ENCODE measurements at regions not wholly inside any gene's neighbourhood (a gene's known extent, or its start where the extent isn't known, plus 50 kb on each side); places are given as distances from the start of the nearest gene placed in this dataset.

DNA sequence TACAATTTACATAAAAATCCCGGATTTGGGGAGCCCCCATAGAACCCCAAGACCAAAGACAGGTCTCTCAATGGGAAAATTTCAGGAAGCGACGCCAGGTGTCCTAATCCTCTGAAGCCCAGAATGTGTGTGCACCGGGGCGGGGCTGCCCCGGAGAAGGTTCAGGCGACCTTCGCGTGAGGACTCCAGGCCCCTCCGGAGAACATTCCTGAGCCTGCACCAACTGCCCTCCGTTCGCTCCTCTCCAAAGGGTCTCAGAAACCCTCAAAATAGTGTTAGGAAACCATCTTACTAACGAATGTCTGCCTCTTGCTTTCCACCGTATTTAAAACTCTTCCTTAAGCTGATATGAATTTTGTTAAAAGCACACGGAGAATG, 78.5 kb upstream of the INSIG1 start:
- 88% methylated on average over 15 of the region's 15 CpGs for WGBS
- Histone ChIP-seq H3K27ac (replicated peaks in 1 of 4) (no peak overlapping the region), H3K4me1 (peaks cover 0 to 9% (median 7%) of the 10 kb centered on the region in 4 donors), H3K27me3 (peaks cover 0 to 68% (median 0%) of the 10 kb centered on the region in 4 donors), H3K36me3 (no peaks in the 10 kb centered on the region), H3K9me3 (no peaks in the 10 kb centered on the region), H3K4me3 (no peak overlapping the region)
- no peak for TF ChIP-seq POLR2A (IDR thresholded peaks at IDR 0.05; ENCODE audit: low read depth)
- TF ChIP-seq EP300 (IDR thresholded peaks at IDR 0.05) = no peak
- TF ChIP-seq, protein P1, sequence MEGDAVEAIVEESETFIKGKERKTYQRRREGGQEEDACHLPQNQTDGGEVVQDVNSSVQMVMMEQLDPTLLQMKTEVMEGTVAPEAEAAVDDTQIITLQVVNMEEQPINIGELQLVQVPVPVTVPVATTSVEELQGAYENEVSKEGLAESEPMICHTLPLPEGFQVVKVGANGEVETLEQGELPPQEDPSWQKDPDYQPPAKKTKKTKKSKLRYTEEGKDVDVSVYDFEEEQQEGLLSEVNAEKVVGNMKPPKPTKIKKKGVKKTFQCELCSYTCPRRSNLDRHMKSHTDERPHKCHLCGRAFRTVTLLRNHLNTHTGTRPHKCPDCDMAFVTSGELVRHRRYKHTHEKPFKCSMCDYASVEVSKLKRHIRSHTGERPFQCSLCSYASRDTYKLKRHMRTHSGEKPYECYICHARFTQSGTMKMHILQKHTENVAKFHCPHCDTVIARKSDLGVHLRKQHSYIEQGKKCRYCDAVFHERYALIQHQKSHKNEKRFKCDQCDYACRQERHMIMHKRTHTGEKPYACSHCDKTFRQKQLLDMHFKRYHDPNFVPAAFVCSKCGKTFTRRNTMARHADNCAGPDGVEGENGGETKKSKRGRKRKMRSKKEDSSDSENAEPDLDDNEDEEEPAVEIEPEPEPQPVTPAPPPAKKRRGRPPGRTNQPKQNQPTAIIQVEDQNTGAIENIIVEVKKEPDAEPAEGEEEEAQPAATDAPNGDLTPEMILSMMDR (IDR thresholded peaks at IDR 0.05) = no peak
- no peak for TF ChIP-seq POLR2AphosphoS5 (IDR thresholded peaks at IDR 0.05)
- DNase-seq (ENCODE audit: extremely low spot score) = no peak
- intact Hi-C loops (cut with DNase I) = no loop called here

DNA sequence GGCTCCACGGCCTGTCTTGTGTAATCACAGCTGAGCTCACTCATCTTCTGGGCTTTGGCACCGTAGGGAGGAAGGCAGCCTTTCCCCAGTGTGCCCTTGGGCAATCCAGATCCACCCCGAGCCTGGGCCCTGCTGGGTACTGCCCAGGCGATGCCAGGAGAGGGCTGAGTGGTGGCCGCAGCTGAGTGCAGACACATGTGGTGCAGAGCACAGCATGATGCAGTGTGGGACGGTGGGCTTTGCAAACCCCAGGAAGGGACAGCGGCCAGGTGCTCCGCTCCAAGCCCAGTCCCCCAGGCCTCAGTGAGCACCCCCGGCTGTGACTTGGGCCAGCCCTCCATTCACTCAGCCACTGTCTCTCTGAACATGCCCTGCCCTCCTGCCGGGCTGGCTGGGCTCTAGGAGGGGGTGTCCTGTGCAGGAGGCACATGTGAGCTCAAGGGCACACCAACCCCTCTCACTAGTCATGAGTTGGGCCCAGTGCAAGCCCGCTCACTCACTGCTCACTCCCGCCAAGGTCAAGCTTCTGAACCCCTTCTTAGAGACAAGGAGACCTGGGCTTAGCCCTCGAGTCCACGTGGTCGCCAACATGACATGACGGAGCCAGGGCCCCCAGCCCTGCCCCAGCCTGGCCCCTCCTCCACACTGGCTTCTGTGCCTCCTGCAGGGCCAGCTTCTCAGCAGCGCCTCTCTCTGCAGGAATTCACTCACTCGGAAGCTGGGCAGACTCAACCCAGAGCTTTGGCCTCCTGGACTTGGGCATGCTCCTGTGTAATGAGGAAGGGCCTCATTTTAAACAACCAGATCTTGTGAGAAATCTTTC, 77.5 kb upstream of the INSIG1 start:
- no peak for DNase-seq (ENCODE audit: extremely low spot score)
- Histone ChIP-seq H3K27ac (replicated peaks in 1 of 4) (no peak overlapping the region), H3K4me1 (no peaks in the 10 kb centered on the region), H3K4me3 (no peak overlapping the region), H3K9me3 (no peaks in the 10 kb centered on the region), H3K27me3 (peaks cover 0 to 60% (median 0%) of the 10 kb centered on the region in 4 donors), H3K36me3 (no peaks in the 10 kb centered on the region)
- WGBS = 86% methylated on average over 13 of the region's 18 CpGs
- TF ChIP-seq POLR2A (IDR thresholded peaks at IDR 0.05; ENCODE audit: low read depth) (no peak), EP300 (IDR thresholded peaks at IDR 0.05) (no peak), POLR2AphosphoS5 (IDR thresholded peaks at IDR 0.05) (no peak)
- TF ChIP-seq, protein P1 (IDR thresholded peaks at IDR 0.05) = no peak
- intact Hi-C loops (cut with DNase I) = no loop called here

DNA sequence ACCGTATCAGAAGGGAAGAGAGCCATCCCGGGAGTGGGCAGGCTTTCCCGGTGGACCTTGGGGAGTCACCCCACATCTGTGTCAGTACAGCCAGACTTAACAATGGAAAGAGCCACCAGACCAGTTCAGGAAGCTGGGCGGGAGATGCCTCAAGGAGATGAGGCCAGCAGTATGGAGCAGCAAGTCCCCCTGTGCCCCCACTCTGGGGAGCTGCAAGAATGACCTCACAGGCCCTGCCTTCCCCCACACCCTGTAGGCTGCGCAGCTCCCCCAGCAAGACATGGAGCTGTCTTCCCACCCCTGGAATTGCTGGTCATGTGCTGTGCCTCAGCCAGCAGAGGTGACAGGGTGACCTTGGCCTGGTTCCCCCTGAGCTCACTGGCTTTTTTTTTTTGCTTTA, 76.8 kb upstream of the INSIG1 start:
- DNase-seq (ENCODE audit: extremely low spot score) = no peak
- 83% methylated on average over 5 of the region's 5 CpGs for WGBS
- peaks cover 0 to 59% (median 0%) of the 10 kb centered on the region in 4 donors for H3K27me3 ChIP-seq
- H3K27ac ChIP-seq (replicated peaks in 1 of 4) = no peak overlapping the region
- no peaks in the 10 kb centered on the region for H3K36me3 ChIP-seq
- no peak overlapping the region for H3K4me3 ChIP-seq
- intact Hi-C loops (cut with DNase I) = no loop called here
- no peaks in the 10 kb centered on the region for H3K9me3 ChIP-seq
- no peak for TF ChIP-seq POLR2A (IDR thresholded peaks at IDR 0.05; ENCODE audit: low read depth)
- TF ChIP-seq POLR2AphosphoS5 (IDR thresholded peaks at IDR 0.05) = no peak
- no peaks in the 10 kb centered on the region for H3K4me1 ChIP-seq

DNA sequence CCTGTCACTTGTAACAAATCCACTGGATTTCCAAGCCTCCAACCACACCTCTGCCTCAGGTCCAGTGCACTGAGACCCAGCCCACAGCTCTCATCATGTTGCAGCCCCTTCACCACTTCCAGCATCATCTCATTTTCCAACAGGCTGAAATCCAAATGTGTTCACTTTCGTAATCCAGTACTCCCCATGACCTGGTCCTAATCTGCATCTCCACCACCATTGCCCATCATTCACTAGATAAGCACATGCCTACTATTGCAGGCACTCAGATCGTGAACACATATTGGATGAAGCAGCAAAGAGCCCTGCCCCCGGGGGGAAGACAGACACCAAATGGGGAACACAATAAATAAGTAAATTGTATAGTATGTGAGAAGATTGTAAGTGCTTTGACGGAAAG, 76.1 kb upstream of the INSIG1 start:
- 90% methylated on average over 4 of the region's 4 CpGs for WGBS
- no peaks in the 10 kb centered on the region for H3K4me1 ChIP-seq
- H3K36me3 ChIP-seq = no peaks in the 10 kb centered on the region
- DNase-seq (ENCODE audit: extremely low spot score) = no peak
- H3K9me3 ChIP-seq = no peaks in the 10 kb centered on the region
- TF ChIP-seq POLR2AphosphoS5 (IDR thresholded peaks at IDR 0.05) = no peak
- TF ChIP-seq EP300 (IDR thresholded peaks at IDR 0.05) = no peak
- H3K4me3 ChIP-seq = no peak overlapping the region
- intact Hi-C loops (cut with DNase I) = no loop called here
- H3K27me3 ChIP-seq = peaks cover 0 to 59% (median 0%) of the 10 kb centered on the region in 4 donors
- no peak overlapping the region for H3K27ac ChIP-seq (replicated peaks in 1 of 4)

DNA sequence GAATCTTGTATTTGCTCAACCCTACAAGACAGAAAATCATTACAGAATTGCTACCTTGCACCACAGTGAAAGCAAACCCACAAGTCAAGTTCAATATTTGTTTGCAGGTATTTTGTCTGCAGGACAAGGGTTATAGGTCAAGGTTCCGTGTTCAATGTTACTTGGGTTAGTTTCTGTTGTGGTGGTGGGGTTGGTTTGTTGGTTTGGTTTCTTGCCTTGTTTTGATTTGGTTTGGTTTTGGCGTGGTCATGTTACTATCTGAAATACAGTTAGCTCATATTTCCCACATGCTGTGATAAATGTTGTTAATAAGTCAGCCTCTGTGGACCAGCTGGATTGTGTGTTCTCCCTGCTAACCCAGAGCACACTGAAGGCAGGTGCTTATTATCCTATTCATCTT, 75.6 kb upstream of the INSIG1 start:
- H3K4me3 ChIP-seq = no peak overlapping the region
- H3K4me1 ChIP-seq = no peaks in the 10 kb centered on the region
- TF ChIP-seq EP300 (IDR thresholded peaks at IDR 0.05) (no peak), POLR2AphosphoS5 (IDR thresholded peaks at IDR 0.05) (no peak), POLR2A (IDR thresholded peaks at IDR 0.05; ENCODE audit: low read depth) (no peak)
- TF ChIP-seq, protein P1 (IDR thresholded peaks at IDR 0.05) = no peak
- intact Hi-C loops (cut with DNase I) = no loop called here
- WGBS = 57% methylated on average over 2 of the region's 2 CpGs
- no peak overlapping the region for H3K27ac ChIP-seq (replicated peaks in 1 of 4)
- no peaks in the 10 kb centered on the region for H3K36me3 ChIP-seq
- H3K9me3 ChIP-seq = no peaks in the 10 kb centered on the region
- DNase-seq (ENCODE audit: extremely low spot score) = no peak
- H3K27me3 ChIP-seq = peaks cover 0 to 60% (median 0%) of the 10 kb centered on the region in 4 donors
